ENCODE measurements at regions not wholly inside any gene's neighbourhood (a gene's known extent, or its start where the extent isn't known, plus 50 kb on each side); places are given as distances from the start of the nearest gene placed in this dataset.

DNA sequence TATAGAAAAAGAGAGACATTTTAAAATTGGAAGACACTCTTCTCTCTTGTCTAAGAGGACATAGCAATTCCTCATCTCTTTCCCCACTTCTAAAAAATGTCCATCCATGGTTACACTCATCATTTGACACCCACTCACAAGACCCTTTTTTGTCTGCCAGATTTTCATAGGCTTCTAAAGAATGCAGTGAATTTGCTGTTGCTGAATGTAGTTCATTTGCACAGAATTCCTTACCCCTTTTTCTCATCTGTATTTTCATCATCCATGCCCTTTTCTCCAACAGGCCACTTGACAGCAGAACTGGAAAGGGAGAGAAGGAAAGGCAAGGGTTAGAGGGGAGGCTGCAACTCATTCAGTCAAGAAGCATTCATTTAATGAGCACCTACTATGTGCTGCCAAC is 128.0 kb downstream of the NUAK1 start (continued):
- TF ChIP-seq, protein P1, sequence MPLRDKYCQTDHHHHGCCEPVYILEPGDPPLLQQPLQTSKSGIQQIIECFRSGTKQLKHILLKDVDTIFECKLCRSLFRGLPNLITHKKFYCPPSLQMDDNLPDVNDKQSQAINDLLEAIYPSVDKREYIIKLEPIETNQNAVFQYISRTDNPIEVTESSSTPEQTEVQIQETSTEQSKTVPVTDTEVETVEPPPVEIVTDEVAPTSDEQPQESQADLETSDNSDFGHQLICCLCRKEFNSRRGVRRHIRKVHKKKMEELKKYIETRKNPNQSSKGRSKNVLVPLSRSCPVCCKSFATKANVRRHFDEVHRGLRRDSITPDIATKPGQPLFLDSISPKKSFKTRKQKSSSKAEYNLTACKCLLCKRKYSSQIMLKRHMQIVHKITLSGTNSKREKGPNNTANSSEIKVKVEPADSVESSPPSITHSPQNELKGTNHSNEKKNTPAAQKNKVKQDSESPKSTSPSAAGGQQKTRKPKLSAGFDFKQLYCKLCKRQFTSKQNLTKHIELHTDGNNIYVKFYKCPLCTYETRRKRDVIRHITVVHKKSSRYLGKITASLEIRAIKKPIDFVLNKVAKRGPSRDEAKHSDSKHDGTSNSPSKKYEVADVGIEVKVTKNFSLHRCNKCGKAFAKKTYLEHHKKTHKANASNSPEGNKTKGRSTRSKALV (CRISPR knock-in tag; IDR thresholded peaks at IDR 0.05), result no peak
